Breast epithelium (tissue), 3 donors: ENCODE measurements at regions not wholly inside any gene's neighbourhood (a gene's known extent, or its start where the extent isn't known, plus 50 kb on each side); places are given as distances from the start of the nearest gene placed in this dataset.

ENCODE experiments used
- CTCF ChIP-seq, 3 donors: fragments of 450-650 bp; IDR thresholded peaks; one replicate each; pipeline ENCODE4 v1.5.1; 2016 to 2017; ENCODE audit warnings: antibody characterized with exemption in 3 of 3, mild to moderate bottlenecking in 3 of 3, moderate library complexity in 3 of 3
- POLR2A ChIP-seq: fragments of 450-650 bp; IDR thresholded peaks from one replicate; pipeline ENCODE4 v1.6.1; 2016; ENCODE audit warnings: antibody characterized with exemption, mild to moderate bottlenecking, moderate library complexity
- POLR2AphosphoS5 ChIP-seq, 3 donors: sonication (generic); formaldehyde crosslinking; IDR thresholded peaks; one replicate each; pipeline ENCODE4 v1.6.1; 2017; ENCODE audit warnings: antibody characterized with exemption in 3 of 3

DNA sequence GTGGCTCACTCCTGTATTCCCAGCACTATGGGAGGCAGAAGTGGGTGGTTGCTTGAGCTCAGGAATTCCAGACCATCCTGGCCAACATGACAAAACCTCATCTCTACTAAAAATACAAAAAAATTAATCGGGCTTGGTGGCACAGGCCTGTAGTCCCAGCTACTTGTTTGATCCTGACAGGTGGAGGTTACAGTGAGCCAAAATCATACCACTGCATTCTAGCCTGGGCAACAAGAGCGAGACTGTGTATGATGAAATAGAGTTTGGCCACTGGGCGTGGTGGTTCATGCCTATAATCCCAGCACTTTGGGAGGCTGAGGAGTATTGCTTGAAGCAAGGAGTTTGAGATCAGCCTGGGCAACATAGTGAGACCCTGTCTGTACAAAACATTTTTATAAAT, 173.3 kb downstream of the TANC2 start:
- TF ChIP-seq CTCF (IDR thresholded peaks at IDR 0.05) (no peak), POLR2A (no peak), POLR2AphosphoS5 (IDR thresholded peaks at IDR 0.05) (no peak)
